HAP-1 (cell line): ENCODE measurements at regions not wholly inside any gene's neighbourhood (a gene's known extent, or its start where the extent isn't known, plus 50 kb on each side); places are given as distances from the start of the nearest gene placed in this dataset.
A peak's percentile ranks its signal among the peaks of the same experiment; 100 is the strongest.

ENCODE experiments used
- DNase-seq, 2 experiments: peaks; one replicate each; pipeline ENCODE4 v3.0.0-alpha.2; 2016 to 2020; ENCODE audit warnings: low spot score in 2 of 2
- H3K27me3 ChIP-seq: fragments of 250-450 bp; sonication (Bioruptor Pico); 2 replicates; pipeline ENCODE4 v1.5.1; 2020; ENCODE audit warnings: low read depth, mild to moderate bottlenecking, moderate library complexity
- H3K36me3 ChIP-seq: fragments of 250-450 bp; sonication (Bioruptor Pico); replicated peaks from 2 replicates; pipeline ENCODE4 v1.5.1; 2020; ENCODE audit warnings: mild to moderate bottlenecking
- H3K4me1 ChIP-seq: fragments of 250-450 bp; sonication (Bioruptor Pico); 2 replicates; pipeline ENCODE4 v1.5.1; 2020; ENCODE audit warnings: mild to moderate bottlenecking
- H3K4me3 ChIP-seq: fragments of 250-450 bp; sonication (Bioruptor Pico); 2 replicates; pipeline ENCODE4 v1.5.1; 2020; ENCODE audit warnings: mild to moderate bottlenecking, moderate library complexity
- H3K9me3 ChIP-seq: fragments of 250-450 bp; sonication (Bioruptor Pico); 2 replicates; pipeline ENCODE4 v1.5.1; 2020; ENCODE audit warnings: mild to moderate bottlenecking, moderate library complexity
- in situ Hi-C: fragments of 300-500 bp; cut with MboI; formaldehyde crosslinking; loops from 3 replicates; pipeline ENCODE4 v1.14.3; 2020; ENCODE audit warnings: low sequenced_read_pairs, inconsistent platforms, mixed read lengths

GRCh38 chr3:145939431-145939830 lies 221.6 kb downstream of the PLOD2 start:
- in situ Hi-C loops = no loop called here
- no peak for DNase-seq
- Histone ChIP-seq H3K27me3 (no peaks in the 10 kb centered on the region), H3K36me3 (no peaks in the 10 kb centered on the region), H3K9me3 (no peaks in the 10 kb centered on the region), H3K4me3 (no peak overlapping the region), H3K4me1 (peaks cover 20% of the 10 kb centered on the region)

- no peaks in the 10 kb centered on the region for H3K9me3 ChIP-seq
- no peak for DNase-seq
- peaks cover 12% of the 10 kb centered on the region for H3K4me1 ChIP-seq
Measured at GRCh38 chr3:145942052-145942451, 218.9 kb downstream of the PLOD2 start.

GRCh38 chr3:145943952-145944351 lies 217.0 kb downstream of the PLOD2 start:
- DNase-seq = no peak
- H3K9me3 ChIP-seq = no peaks in the 10 kb centered on the region
- H3K27me3 ChIP-seq = no peaks in the 10 kb centered on the region

More at GRCh38 chr3:145942052-145942451, 218.9 kb downstream of the PLOD2 start:
- Histone ChIP-seq H3K36me3 (no peaks in the 10 kb centered on the region), H3K4me3 (no peak overlapping the region), H3K27me3 (no peaks in the 10 kb centered on the region)
- in situ Hi-C loops = no loop called here

GRCh38 chr3:145951441-145951840 lies 209.5 kb downstream of the PLOD2 start:
- in situ Hi-C loops = no loop called here
- DNase-seq = no peak
- Histone ChIP-seq H3K4me3 (no peak overlapping the region), H3K9me3 (no peaks in the 10 kb centered on the region), H3K4me1 (no peaks in the 10 kb centered on the region), H3K27me3 (no peaks in the 10 kb centered on the region), H3K36me3 (no peaks in the 10 kb centered on the region)

More at GRCh38 chr3:145943952-145944351, 217.0 kb downstream of the PLOD2 start:
- Histone ChIP-seq H3K4me1 (no peaks in the 10 kb centered on the region), H3K4me3 (no peak overlapping the region), H3K36me3 (no peaks in the 10 kb centered on the region)
- in situ Hi-C loops = no loop called here

GRCh38 chr3:145952536-145952935 lies 208.4 kb downstream of the PLOD2 start:
- Histone ChIP-seq H3K4me1 (no peaks in the 10 kb centered on the region), H3K27me3 (no peaks in the 10 kb centered on the region), H3K9me3 (no peaks in the 10 kb centered on the region), H3K4me3 (no peak overlapping the region), H3K36me3 (no peaks in the 10 kb centered on the region)
- in situ Hi-C loops = no loop called here
- DNase-seq = no peak

- in situ Hi-C loops = no loop called here
- no peak overlapping the region for H3K4me3 ChIP-seq
- H3K36me3 ChIP-seq = no peaks in the 10 kb centered on the region
- H3K4me1 ChIP-seq = no peaks in the 10 kb centered on the region
- H3K27me3 ChIP-seq = no peaks in the 10 kb centered on the region
- no peaks in the 10 kb centered on the region for H3K9me3 ChIP-seq
- DNase-seq = no peak
Measured at GRCh38 chr3:145953316-145953715, 207.7 kb downstream of the PLOD2 start.

GRCh38 chr3:145959457-145960088 lies 201.4 kb downstream of the PLOD2 start:
- H3K4me1 ChIP-seq = peaks cover 11% of the 10 kb centered on the region
- no peaks in the 10 kb centered on the region for H3K36me3 ChIP-seq
- H3K4me3 ChIP-seq = no peak overlapping the region
- no peak for DNase-seq
- H3K9me3 ChIP-seq = no peaks in the 10 kb centered on the region
- no peaks in the 10 kb centered on the region for H3K27me3 ChIP-seq
- in situ Hi-C loops = no loop called here

GRCh38 chr3:145963111-145963510 lies 197.9 kb downstream of the PLOD2 start:
- Histone ChIP-seq H3K36me3 (no peaks in the 10 kb centered on the region), H3K9me3 (no peaks in the 10 kb centered on the region), H3K4me1 (peaks cover 11% of the 10 kb centered on the region), H3K27me3 (no peaks in the 10 kb centered on the region), H3K4me3 (no peak overlapping the region)
- in situ Hi-C loops = no loop called here
- peak; percentile 31 to 95 for DNase-seq

- no peak for DNase-seq
- no peaks in the 10 kb centered on the region for H3K9me3 ChIP-seq
- H3K36me3 ChIP-seq = no peaks in the 10 kb centered on the region
- peaks cover 11% of the 10 kb centered on the region for H3K4me1 ChIP-seq
- H3K27me3 ChIP-seq = no peaks in the 10 kb centered on the region
- H3K4me3 ChIP-seq = no peak overlapping the region
- in situ Hi-C loops = no loop called here
Measured at GRCh38 chr3:145967043-145967442, 193.9 kb downstream of the PLOD2 start.

- no peaks in the 10 kb centered on the region for H3K27me3 ChIP-seq
- no peaks in the 10 kb centered on the region for H3K9me3 ChIP-seq
- H3K4me3 ChIP-seq = no peak overlapping the region
- in situ Hi-C loops = no loop called here
- no peaks in the 10 kb centered on the region for H3K36me3 ChIP-seq
- H3K4me1 ChIP-seq = no peaks in the 10 kb centered on the region
- no peak for DNase-seq
Measured at GRCh38 chr3:145971186-145971585, 189.8 kb downstream of the PLOD2 start.

- Histone ChIP-seq H3K4me3 (no peak overlapping the region), H3K4me1 (no peaks in the 10 kb centered on the region), H3K9me3 (no peaks in the 10 kb centered on the region), H3K36me3 (no peaks in the 10 kb centered on the region), H3K27me3 (no peaks in the 10 kb centered on the region)
- in situ Hi-C loops = no loop called here
- DNase-seq = no peak
Measured at GRCh38 chr3:145972851-145973250, 188.1 kb downstream of the PLOD2 start.

- Histone ChIP-seq H3K36me3 (no peaks in the 10 kb centered on the region), H3K27me3 (no peaks in the 10 kb centered on the region), H3K4me1 (no peaks in the 10 kb centered on the region), H3K9me3 (peaks cover 4% of the 10 kb centered on the region; the same call in 1 of the 2 replicates), H3K4me3 (no peak overlapping the region)
- in situ Hi-C loops = no loop called here
- DNase-seq = no peak
Measured at GRCh38 chr3:145981056-145981455, 179.9 kb downstream of the PLOD2 start.

GRCh38 chr3:145983101-145983500 lies 177.9 kb downstream of the PLOD2 start:
- H3K4me3 ChIP-seq = no peak overlapping the region
- H3K9me3 ChIP-seq = peaks cover 4% of the 10 kb centered on the region; the same call in 1 of the 2 replicates
- no peaks in the 10 kb centered on the region for H3K36me3 ChIP-seq
- DNase-seq = no peak
- no peaks in the 10 kb centered on the region for H3K27me3 ChIP-seq
- in situ Hi-C loops = no loop called here
- H3K4me1 ChIP-seq = no peaks in the 10 kb centered on the region
